Liver (tissue), 8 donors: ENCODE measurements at regions not wholly inside any gene's neighbourhood (a gene's known extent, or its start where the extent isn't known, plus 50 kb on each side); places are given as distances from the start of the nearest gene placed in this dataset.

Experiments used
- DNase-seq: peaks from one replicate; pipeline ENCODE4 v3.0.0-alpha.2; 2017; ENCODE audit warnings: low spot score
- H3K27ac ChIP-seq, 2 donors: one replicate each; pipeline ENCODE4 v1.7.0; 2013; ENCODE audit warnings: inconsistent platforms in 2 of 2, low read length in 2 of 2, control low read depth in 1 of 2, low read depth in 1 of 2, mild to moderate bottlenecking in 1 of 2
- H3K27me3 ChIP-seq, 4 donors: one replicate each; pipeline versions ENCODE4 v1.6.1 to v1.7.0; 2013; ENCODE audit warnings: low read length in 3 of 4, inconsistent platforms in 1 of 4, mild to moderate bottlenecking in 1 of 4, moderate library complexity in 1 of 4; ENCODE audit not compliant: control insufficient read depth in 4 of 4, insufficient read depth in 4 of 4
- H3K36me3 ChIP-seq, 4 donors: one replicate each; pipeline versions ENCODE4 v1.6.1 to v1.7.0; 2013; ENCODE audit warnings: low read length in 3 of 4, mild to moderate bottlenecking in 3 of 4, low read depth in 1 of 4, moderate library complexity in 1 of 4; ENCODE audit not compliant: control insufficient read depth in 4 of 4, insufficient read depth in 3 of 4
- H3K4me1 ChIP-seq, 4 donors: one replicate each; pipeline versions ENCODE4 v1.6.1 to v1.7.0; 2013; ENCODE audit warnings: low read length in 3 of 4, mild to moderate bottlenecking in 3 of 4, moderate library complexity in 1 of 4; ENCODE audit not compliant: control insufficient read depth in 4 of 4, insufficient read depth in 4 of 4
- H3K4me3 ChIP-seq, 3 donors: one replicate each; pipeline versions ENCODE4 v1.6.1 to v1.7.0; 2013; ENCODE audit warnings: low read length in 3 of 3, control low read depth in 1 of 3, low read depth in 1 of 3, mild to moderate bottlenecking in 1 of 3
- H3K9ac ChIP-seq, 2 donors: one replicate each; pipeline ENCODE4 v1.7.0; 2013; ENCODE audit warnings: low read length in 2 of 2, mild to moderate bottlenecking in 2 of 2, moderate library complexity in 2 of 2, control low read depth in 1 of 2, low read depth in 1 of 2
- H3K9me3 ChIP-seq, 4 donors: one replicate each; pipeline versions ENCODE4 v1.6.1 to v1.7.0; 2013; ENCODE audit warnings: low read length in 3 of 4; ENCODE audit not compliant: control insufficient read depth in 4 of 4
- ATF3 ChIP-seq: IDR thresholded peaks from 2 replicates; pipeline ENCODE4 v1.6.1; 2016; ENCODE audit warnings: antibody characterized with exemption
- CTCF ChIP-seq: fragments of 150-350 bp; IDR thresholded peaks from 2 replicates; pipeline ENCODE4 v1.5.1; 2017; ENCODE audit warnings: improper control_type of control experiment, low read depth, low read length; ENCODE audit not compliant: missing input control
- EGR1 ChIP-seq, 2 donors: IDR thresholded peaks; 2 replicates each; pipeline ENCODE4 v1.6.1; 2016 to 2018; ENCODE audit warnings: antibody characterized with exemption in 2 of 2, low read depth in 2 of 2
- FOXA1 ChIP-seq: IDR thresholded peaks from 2 replicates; pipeline ENCODE4 v1.6.1; 2016; ENCODE audit warnings: antibody characterized with exemption
- FOXA2 ChIP-seq: IDR thresholded peaks from 2 replicates; pipeline ENCODE4 v1.6.1; 2016; ENCODE audit warnings: antibody characterized with exemption
- GABPA ChIP-seq, 2 donors: IDR thresholded peaks in 1 of 2; conservative IDR thresholded peaks in 1 of 2; 2 replicates each; pipeline ENCODE4 v1.6.1; 2016; ENCODE audit warnings: antibody characterized with exemption in 2 of 2, mild to moderate bottlenecking in 1 of 2, moderate library complexity in 1 of 2
- HNF4A ChIP-seq, 2 donors: conservative IDR thresholded peaks; 2 replicates each; pipeline ENCODE4 v1.6.1; 2016; ENCODE audit warnings: antibody characterized with exemption in 2 of 2, mild to moderate bottlenecking in 2 of 2
- HNF4G ChIP-seq: IDR thresholded peaks from 2 replicates; pipeline ENCODE4 v1.6.1; 2016; ENCODE audit warnings: antibody characterized with exemption
- JUND ChIP-seq, 2 donors: IDR thresholded peaks; 2 replicates each; pipeline ENCODE4 v1.6.1; 2016; ENCODE audit warnings: antibody characterized with exemption in 2 of 2
- MAX ChIP-seq: IDR thresholded peaks from 2 replicates; pipeline ENCODE4 v1.6.1; 2016; ENCODE audit warnings: antibody characterized with exemption
- NR2F2 ChIP-seq: IDR thresholded peaks from 2 replicates; pipeline ENCODE4 v1.6.1; 2016; ENCODE audit warnings: antibody characterized with exemption
- RAD21 ChIP-seq, 2 donors: IDR thresholded peaks; 2 replicates each; pipeline ENCODE4 v1.6.1; 2016; ENCODE audit warnings: antibody characterized with exemption in 2 of 2, mild to moderate bottlenecking in 2 of 2
- REST ChIP-seq: IDR thresholded peaks from 2 replicates; pipeline ENCODE4 v1.6.1; 2016; ENCODE audit warnings: antibody characterized with exemption, mild to moderate bottlenecking
- RXRA ChIP-seq, 2 donors: IDR thresholded peaks; 2 replicates each; pipeline ENCODE4 v1.6.1; 2017 to 2018; ENCODE audit warnings: antibody characterized with exemption in 2 of 2, mild to moderate bottlenecking in 1 of 2
- SP1 ChIP-seq: IDR thresholded peaks from 2 replicates; pipeline ENCODE4 v1.6.1; 2018; ENCODE audit warnings: antibody characterized with exemption, mild to moderate bottlenecking
- TAF1 ChIP-seq: conservative IDR thresholded peaks from 2 replicates; pipeline ENCODE4 v1.6.1; 2016; ENCODE audit warnings: antibody characterized with exemption, mild to moderate bottlenecking
- YY1 ChIP-seq: IDR thresholded peaks from 2 replicates; pipeline ENCODE4 v1.6.1; 2016; ENCODE audit warnings: antibody characterized with exemption, mild to moderate bottlenecking
- ZBTB33 ChIP-seq: IDR thresholded peaks from 2 replicates; pipeline ENCODE4 v1.6.1; 2016; ENCODE audit warnings: antibody characterized with exemption
- WGBS: extraction: QIAGEN DNeasy Blood & Tissue Kit; methylation state at CpG from one replicate; pipeline ENCODE4 v1.1.7; 2013; 5-methylcytosine and 5-hydroxymethylcytosine counted together
- donor health status: healthy.
- donor health status: healthy.
- donor health status: healthy.
- donor health status: healthy.
- donor health status: healthy.

GRCh38 chr5:123279136-123279535 lies 144.1 kb downstream of the CEP120 start:
- no peak overlapping the region for H3K27ac ChIP-seq
- no peak for DNase-seq
- WGBS, result 92% methylated on average over 3 of the region's 3 CpGs
- no peak for TF ChIP-seq HNF4G
- no peak for TF ChIP-seq CTCF
- no peak for TF ChIP-seq FOXA1
- TF ChIP-seq JUND (IDR thresholded peaks at IDR 0.05), result no peak
- TF ChIP-seq GABPA (IDR thresholded peaks at IDR 0.05 in 1 of 2, conservative IDR thresholded peaks at IDR 0.05 in 1 of 2), result no peak
- TF ChIP-seq RAD21 (IDR thresholded peaks at IDR 0.05), result no peak
- no peak for TF ChIP-seq HNF4A (conservative IDR thresholded peaks at IDR 0.05)
- no peak for TF ChIP-seq EGR1 (IDR thresholded peaks at IDR 0.05; ENCODE audit: low read depth in 2 of 2)
- TF ChIP-seq FOXA2, result no peak
- TF ChIP-seq TAF1, result no peak
- no peak for TF ChIP-seq NR2F2
- TF ChIP-seq RXRA (IDR thresholded peaks at IDR 0.05), result no peak
- TF ChIP-seq REST, result no peak
- no peak for TF ChIP-seq YY1
- TF ChIP-seq SP1, result no peak
- no peak for TF ChIP-seq ZBTB33
- no peak for TF ChIP-seq ATF3
- TF ChIP-seq MAX, result no peak
- H3K4me1 ChIP-seq, result no peaks in the 10 kb centered on the region
- no peaks in the 10 kb centered on the region for H3K36me3 ChIP-seq
- no peak overlapping the region for H3K4me3 ChIP-seq
- no peak overlapping the region for H3K9ac ChIP-seq
- peaks cover 0 to 4% (median 0%) of the 10 kb centered on the region in 4 donors for H3K27me3 ChIP-seq
- no peaks in the 10 kb centered on the region for H3K9me3 ChIP-seq
